ENCODE measurements at regions not wholly inside any gene's neighbourhood (a gene's known extent, or its start where the extent isn't known, plus 50 kb on each side); places are given as distances from the start of the nearest gene placed in this dataset.

DNA sequence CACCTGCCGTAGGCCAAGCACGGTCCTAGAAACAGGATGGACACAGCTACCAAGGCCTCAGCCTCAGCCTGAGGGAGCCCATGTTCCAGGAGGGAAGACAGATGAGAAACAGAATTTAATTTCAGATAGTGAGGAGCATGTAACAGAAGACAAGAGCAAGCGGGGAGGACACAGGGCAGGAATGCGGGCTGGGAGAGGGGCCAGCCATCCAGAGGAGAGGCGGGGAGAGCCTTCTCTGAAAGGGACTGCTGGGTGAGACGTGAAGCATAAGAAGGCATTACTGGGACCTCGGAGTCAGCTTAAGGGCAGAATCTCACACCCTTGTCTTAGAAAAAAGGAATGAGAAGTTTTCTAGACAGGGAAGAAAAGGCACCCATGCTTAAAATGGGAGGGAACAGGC, 271.7 kb upstream of the NSMCE3 start:
- H3K4me2 ChIP-seq (ENCODE audit: low read depth, low read length) = no peak overlapping the region
- H4K5ac ChIP-seq (ENCODE audit: low read depth, low read length) = no peak overlapping the region
- in situ Hi-C loops (cut with MboI; ENCODE audit: low sequenced_read_pairs) = no loop called here
- H3K4me3 ChIP-seq (ENCODE audit: insufficient read depth, low read depth, low read length) = no peak overlapping the region
- H2BK15ac ChIP-seq (ENCODE audit: low read depth, low read length) = no peak overlapping the region
- dilution Hi-C loops (cut with HindIII; ENCODE audit: low sequenced_read_pairs, unreplicated experiment) = no loop called here
- no peak overlapping the region for H2AK9ac ChIP-seq (replicated peaks; ENCODE audit: low read depth, low read length, poor library complexity)
- H2BK120ac ChIP-seq (ENCODE audit: low read depth, low read length) = no peak overlapping the region
- ChIA-PET POLR2A (ENCODE audit: unreplicated experiment) (no interaction called here), CTCF (interaction anchor here (0.6 kb wide), 1 partner anchor 22 kb away, joined by 3 read pairs; no protein-coding TSS in a partner anchor)
- H3K4me1 ChIP-seq (ENCODE audit: control insufficient read depth, insufficient read depth, low read length) = no peaks in the 10 kb centered on the region
- H3K79me1 ChIP-seq (ENCODE audit: low read depth in 1 of 2, low read length in 2 of 2) = no peaks in the 10 kb centered on the region
- H2AK5ac ChIP-seq (ENCODE audit: low read depth, low read length) = no peak overlapping the region
- BruUV-seq (replicated peaks) = no TSS peak
- no peak overlapping the region for H3K9ac ChIP-seq (ENCODE audit: low read depth, low read length)
- WGBS, 2 experiments (ENCODE audit: extremely low coverage in 2 of 2, insufficient read length in 1 of 2) = 0% methylated on average over 1 of the region's 7 CpGs; no CpG with 5 or more reads in 1 of the 2 experiments
- no peak overlapping the region for H3K56ac ChIP-seq (ENCODE audit: extremely low read depth, insufficient read depth, low read length)
- intact Hi-C loops (cut with micrococcal nuclease) = no loop called here
- no peak overlapping the region for H4K91ac ChIP-seq (ENCODE audit: insufficient read depth, low read depth, low read length)
- H3K36me3 ChIP-seq (ENCODE audit: control insufficient read depth, insufficient read depth, low read length) = no peaks in the 10 kb centered on the region
- no peak overlapping the region for H3K27ac ChIP-seq (ENCODE audit: insufficient read depth, low read length)
- ATAC-seq (ENCODE audit: low read depth) (no peak), DNase-seq (no peak)
- H4K8ac ChIP-seq (ENCODE audit: low read depth in 2 of 2, low read length in 2 of 2) = no peak overlapping the region
- no peak overlapping the region for H2BK5ac ChIP-seq (ENCODE audit: low read depth, low read length, poor library complexity, severe bottlenecking)
- no peak overlapping the region for H3K18ac ChIP-seq (ENCODE audit: low read depth, low read length)
- H3K14ac ChIP-seq (replicated peaks; ENCODE audit: low read depth, low read length) = no peak overlapping the region
- H4K20me1 ChIP-seq (ENCODE audit: insufficient read depth, low read length) = no peaks in the 10 kb centered on the region
- no peak overlapping the region for H2AFZ ChIP-seq (replicated peaks; ENCODE audit: low read length, poor library complexity)
- H3K27me3 ChIP-seq (ENCODE audit: control insufficient read depth, insufficient read depth, low read length) = no peaks in the 10 kb centered on the region
- TF ChIP-seq, protein P1, sequence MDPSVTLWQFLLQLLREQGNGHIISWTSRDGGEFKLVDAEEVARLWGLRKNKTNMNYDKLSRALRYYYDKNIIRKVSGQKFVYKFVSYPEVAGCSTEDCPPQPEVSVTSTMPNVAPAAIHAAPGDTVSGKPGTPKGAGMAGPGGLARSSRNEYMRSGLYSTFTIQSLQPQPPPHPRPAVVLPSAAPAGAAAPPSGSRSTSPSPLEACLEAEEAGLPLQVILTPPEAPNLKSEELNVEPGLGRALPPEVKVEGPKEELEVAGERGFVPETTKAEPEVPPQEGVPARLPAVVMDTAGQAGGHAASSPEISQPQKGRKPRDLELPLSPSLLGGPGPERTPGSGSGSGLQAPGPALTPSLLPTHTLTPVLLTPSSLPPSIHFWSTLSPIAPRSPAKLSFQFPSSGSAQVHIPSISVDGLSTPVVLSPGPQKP (IDR thresholded peaks at IDR 0.05; ENCODE audit: borderline replicate concordance, low read depth, low read length) = no peak
- TF ChIP-seq SMC3 (IDR thresholded peaks at IDR 0.05; ENCODE audit: low read depth, low read length) (no peak), NFE2L2 (IDR thresholded peaks at IDR 0.05; ENCODE audit: low read depth, low read length) (no peak), BHLHE40 (IDR thresholded peaks at IDR 0.05; ENCODE audit: low read depth, low read length) (no peak), RFX5 (IDR thresholded peaks at IDR 0.05; ENCODE audit: low read depth, low read length) (no peak), MAZ (IDR thresholded peaks at IDR 0.05; ENCODE audit: borderline replicate concordance, low read depth, low read length) (no peak), RCOR1 (IDR thresholded peaks at IDR 0.05; ENCODE audit: insufficient replicate concordance, low read length) (no peak)
- TF ChIP-seq, protein P2, sequence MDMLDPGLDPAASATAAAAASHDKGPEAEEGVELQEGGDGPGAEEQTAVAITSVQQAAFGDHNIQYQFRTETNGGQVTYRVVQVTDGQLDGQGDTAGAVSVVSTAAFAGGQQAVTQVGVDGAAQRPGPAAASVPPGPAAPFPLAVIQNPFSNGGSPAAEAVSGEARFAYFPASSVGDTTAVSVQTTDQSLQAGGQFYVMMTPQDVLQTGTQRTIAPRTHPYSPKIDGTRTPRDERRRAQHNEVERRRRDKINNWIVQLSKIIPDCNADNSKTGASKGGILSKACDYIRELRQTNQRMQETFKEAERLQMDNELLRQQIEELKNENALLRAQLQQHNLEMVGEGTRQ (IDR thresholded peaks at IDR 0.05; ENCODE audit: low read depth, low read length) = no peak
- no peak overlapping the region for H3K23ac ChIP-seq (ENCODE audit: low read depth, low read length)
- no peak overlapping the region for H2BK20ac ChIP-seq (ENCODE audit: low read depth, low read length)
- H3K9me1 ChIP-seq (ENCODE audit: insufficient read depth, low read length) = no peaks in the 10 kb centered on the region
- H3K4ac ChIP-seq (ENCODE audit: low read depth, low read length) = no peak overlapping the region
- no peaks in the 10 kb centered on the region for H3K9me3 ChIP-seq (ENCODE audit: control insufficient read depth, insufficient read depth, low read length)
